ENCODE measurements at regions not wholly inside any gene's neighbourhood (a gene's known extent, or its start where the extent isn't known, plus 50 kb on each side); places are given as distances from the start of the nearest gene placed in this dataset.

DNA sequence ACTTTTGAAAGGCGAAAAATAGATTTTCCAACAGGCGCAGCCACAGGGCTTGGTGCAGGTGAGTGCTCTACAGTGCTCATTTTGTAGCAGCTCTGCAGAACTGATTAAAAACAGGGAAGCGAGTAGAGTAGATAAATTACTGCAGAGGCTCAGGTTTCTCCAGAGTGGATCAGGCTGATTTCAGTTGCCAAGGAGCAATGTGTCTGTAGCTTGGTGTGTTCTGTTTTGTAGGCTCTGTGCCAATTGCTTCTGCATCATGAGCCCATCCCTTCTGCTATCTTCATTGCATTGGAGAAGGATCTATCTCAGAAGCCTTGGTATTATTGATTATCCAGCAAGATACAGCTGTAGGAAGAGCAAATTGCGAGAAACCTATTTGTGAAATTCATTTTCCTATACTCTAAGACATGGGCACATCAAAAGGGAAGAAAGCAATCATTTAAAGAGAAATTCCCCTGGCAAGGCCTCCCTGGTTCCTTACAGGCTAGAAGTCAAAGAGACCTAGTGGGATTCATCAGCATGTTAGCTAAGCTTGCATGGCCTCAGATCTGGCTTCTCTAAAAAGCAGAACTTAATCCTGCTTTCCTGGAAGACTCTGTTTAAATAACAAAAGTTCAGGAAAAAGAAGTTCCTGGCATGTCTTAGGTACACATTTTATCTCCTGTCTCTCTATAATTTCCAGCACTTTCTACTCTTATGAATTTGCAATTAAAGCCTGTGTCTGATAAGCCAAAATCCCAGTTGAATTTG is 432.4 kb upstream of the ATP10A start:
- no peak overlapping the region for H3K27ac ChIP-seq
- TF ChIP-seq, protein P1, sequence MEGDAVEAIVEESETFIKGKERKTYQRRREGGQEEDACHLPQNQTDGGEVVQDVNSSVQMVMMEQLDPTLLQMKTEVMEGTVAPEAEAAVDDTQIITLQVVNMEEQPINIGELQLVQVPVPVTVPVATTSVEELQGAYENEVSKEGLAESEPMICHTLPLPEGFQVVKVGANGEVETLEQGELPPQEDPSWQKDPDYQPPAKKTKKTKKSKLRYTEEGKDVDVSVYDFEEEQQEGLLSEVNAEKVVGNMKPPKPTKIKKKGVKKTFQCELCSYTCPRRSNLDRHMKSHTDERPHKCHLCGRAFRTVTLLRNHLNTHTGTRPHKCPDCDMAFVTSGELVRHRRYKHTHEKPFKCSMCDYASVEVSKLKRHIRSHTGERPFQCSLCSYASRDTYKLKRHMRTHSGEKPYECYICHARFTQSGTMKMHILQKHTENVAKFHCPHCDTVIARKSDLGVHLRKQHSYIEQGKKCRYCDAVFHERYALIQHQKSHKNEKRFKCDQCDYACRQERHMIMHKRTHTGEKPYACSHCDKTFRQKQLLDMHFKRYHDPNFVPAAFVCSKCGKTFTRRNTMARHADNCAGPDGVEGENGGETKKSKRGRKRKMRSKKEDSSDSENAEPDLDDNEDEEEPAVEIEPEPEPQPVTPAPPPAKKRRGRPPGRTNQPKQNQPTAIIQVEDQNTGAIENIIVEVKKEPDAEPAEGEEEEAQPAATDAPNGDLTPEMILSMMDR (IDR thresholded peaks at IDR 0.05), result no peak
- H3K27me3 ChIP-seq (replicated peaks; ENCODE audit: insufficient read depth), result no peaks in the 10 kb centered on the region
- no peaks in the 10 kb centered on the region for H3K9me3 ChIP-seq
- no peaks in the 10 kb centered on the region for H3K4me1 ChIP-seq (ENCODE audit: control insufficient read depth in 1 of 2, low read depth in 2 of 2)
- ATAC-seq (ENCODE audit: insufficient number of reproducible peaks, low FRiP score, low read depth) (no peak), DNase-seq (ENCODE audit: low spot score) (no peak)
- no peak overlapping the region for H3K4me3 ChIP-seq
- no peaks in the 10 kb centered on the region for H3K36me3 ChIP-seq

DNA sequence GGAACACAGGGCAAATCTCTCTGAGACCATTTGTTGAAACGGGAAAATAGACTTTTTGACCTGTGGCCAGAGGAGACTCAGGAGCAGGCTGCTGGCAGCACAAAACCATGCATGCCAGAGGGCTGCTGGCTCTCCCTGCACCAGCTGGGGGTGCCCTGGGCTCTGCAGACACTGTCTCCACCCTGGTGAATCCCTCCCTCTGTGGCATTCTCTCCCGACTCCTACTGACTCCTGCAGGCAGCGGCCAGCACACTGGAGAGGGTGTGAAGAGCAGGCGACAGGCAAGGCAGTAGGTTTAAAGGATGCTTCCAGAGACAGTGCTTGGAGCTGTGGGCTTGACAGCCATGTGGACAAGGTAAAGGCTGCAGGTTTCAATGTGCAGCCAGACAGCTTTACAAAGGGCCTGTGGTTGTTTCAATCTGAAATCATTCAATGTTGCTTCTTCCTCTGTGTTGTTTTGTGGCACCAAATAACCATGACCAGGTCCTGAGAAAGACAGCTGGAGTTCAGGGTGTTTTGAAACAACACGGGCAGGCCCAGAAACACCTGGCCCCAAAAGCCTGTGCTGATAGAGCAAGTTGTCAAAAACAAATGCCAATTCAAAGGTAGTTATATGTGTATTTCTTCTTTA is 431.0 kb upstream of the ATP10A start:
- Histone ChIP-seq H3K36me3 (no peaks in the 10 kb centered on the region), H3K27me3 (replicated peaks; ENCODE audit: insufficient read depth) (no peaks in the 10 kb centered on the region), H3K27ac (no peak overlapping the region), H3K4me3 (no peak overlapping the region), H3K9me3 (no peaks in the 10 kb centered on the region), H3K4me1 (ENCODE audit: control insufficient read depth in 1 of 2, low read depth in 2 of 2) (no peaks in the 10 kb centered on the region)
- no peak for DNase-seq (ENCODE audit: low spot score)
- TF ChIP-seq, protein P1 (IDR thresholded peaks at IDR 0.05), result no peak
- ATAC-seq (ENCODE audit: insufficient number of reproducible peaks, low FRiP score, low read depth), result no peak

- Histone ChIP-seq H3K27me3 (replicated peaks; ENCODE audit: insufficient read depth) (no peaks in the 10 kb centered on the region), H3K9me3 (no peaks in the 10 kb centered on the region), H3K27ac (no peak overlapping the region), H3K4me1 (ENCODE audit: control insufficient read depth in 1 of 2, low read depth in 2 of 2) (no peaks in the 10 kb centered on the region), H3K4me3 (no peak overlapping the region), H3K36me3 (no peaks in the 10 kb centered on the region)
- ATAC-seq (ENCODE audit: insufficient number of reproducible peaks, low FRiP score, low read depth), result no peak
- DNase-seq (ENCODE audit: low spot score), result no peak
- TF ChIP-seq, protein P1 (IDR thresholded peaks at IDR 0.05), result no peak
Measured at GRCh38 chr15:26287381-26287780, 424.3 kb upstream of the ATP10A start.

- Histone ChIP-seq H3K36me3 (no peaks in the 10 kb centered on the region), H3K27ac (no peak overlapping the region), H3K4me1 (ENCODE audit: control insufficient read depth in 1 of 2, low read depth in 2 of 2) (no peaks in the 10 kb centered on the region), H3K27me3 (replicated peaks; ENCODE audit: insufficient read depth) (no peaks in the 10 kb centered on the region), H3K9me3 (no peaks in the 10 kb centered on the region), H3K4me3 (no peak overlapping the region)
- DNase-seq (ENCODE audit: low spot score), result no peak
- TF ChIP-seq, protein P1 (IDR thresholded peaks at IDR 0.05), result no peak
- ATAC-seq (ENCODE audit: insufficient number of reproducible peaks, low FRiP score, low read depth), result no peak
Measured at GRCh38 chr15:26280281-26280680, 417.2 kb upstream of the ATP10A start.

DNA sequence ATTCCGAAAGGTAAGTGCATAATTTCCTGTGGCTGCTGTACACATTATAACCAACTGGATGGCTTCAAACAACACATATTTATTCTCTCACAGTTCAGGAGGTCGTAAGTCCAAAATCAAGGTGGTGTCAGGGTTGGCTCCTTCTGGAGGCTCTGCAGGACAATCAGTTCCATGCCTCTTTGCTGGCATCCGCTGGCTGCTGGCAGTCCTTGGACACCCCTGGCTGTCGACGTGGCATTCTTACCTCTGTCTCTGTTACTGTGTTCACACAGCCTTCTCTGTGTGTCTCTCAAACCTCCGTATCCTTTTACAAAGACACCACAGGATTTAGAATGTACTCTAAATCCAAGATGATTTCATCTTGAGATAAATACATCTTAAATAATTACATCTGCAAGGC is 398.8 kb upstream of the ATP10A start:
- Histone ChIP-seq H3K9me3 (no peaks in the 10 kb centered on the region), H3K27ac (no peak overlapping the region), H3K4me3 (no peak overlapping the region), H3K36me3 (no peaks in the 10 kb centered on the region), H3K4me1 (ENCODE audit: control insufficient read depth in 1 of 2, low read depth in 2 of 2) (no peaks in the 10 kb centered on the region), H3K27me3 (replicated peaks; ENCODE audit: insufficient read depth) (no peaks in the 10 kb centered on the region)
- TF ChIP-seq, protein P1 (IDR thresholded peaks at IDR 0.05), result no peak
- ATAC-seq (ENCODE audit: insufficient number of reproducible peaks, low FRiP score, low read depth), result no peak
- DNase-seq (ENCODE audit: low spot score), result no peak

All from thoracic aorta (tissue), 2 donors.